MM.1S (cell line): ENCODE measurements at regions not wholly inside any gene's neighbourhood (a gene's known extent, or its start where the extent isn't known, plus 50 kb on each side); places are given as distances from the start of the nearest gene placed in this dataset.

Source experiments
- EZH2phosphoT487 ChIP-seq: fragments of 300-600 bp; sonication (generic); IDR thresholded peaks from 2 replicates; pipeline ENCODE4 v1.6.1; 2018; ENCODE audit warnings: antibody characterized with exemption, low read length
- TF ChIP-seq, protein P1 (sequence below): fragments of 300-600 bp; sonication (generic); IDR thresholded peaks from 2 replicates; pipeline ENCODE4 v1.5.1; 2016; ENCODE audit warnings: antibody characterized with exemption, low read length, mixed read lengths

DNA sequence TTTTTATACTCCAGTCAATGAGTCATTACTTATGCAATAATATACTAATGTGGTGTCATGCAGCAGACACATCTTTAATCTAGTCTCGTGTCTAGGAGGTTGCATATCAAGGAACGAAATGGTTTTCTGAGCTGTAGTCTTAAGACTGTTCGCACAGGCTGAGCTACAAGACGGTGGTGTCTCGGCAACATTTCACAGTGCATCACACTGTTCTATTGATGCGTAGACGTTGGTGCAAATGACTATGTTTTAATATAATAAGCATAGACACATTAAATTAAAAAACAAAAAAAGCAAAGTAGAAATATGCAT is 864.2 kb downstream of the GALR1 start:
- TF ChIP-seq, protein P1, sequence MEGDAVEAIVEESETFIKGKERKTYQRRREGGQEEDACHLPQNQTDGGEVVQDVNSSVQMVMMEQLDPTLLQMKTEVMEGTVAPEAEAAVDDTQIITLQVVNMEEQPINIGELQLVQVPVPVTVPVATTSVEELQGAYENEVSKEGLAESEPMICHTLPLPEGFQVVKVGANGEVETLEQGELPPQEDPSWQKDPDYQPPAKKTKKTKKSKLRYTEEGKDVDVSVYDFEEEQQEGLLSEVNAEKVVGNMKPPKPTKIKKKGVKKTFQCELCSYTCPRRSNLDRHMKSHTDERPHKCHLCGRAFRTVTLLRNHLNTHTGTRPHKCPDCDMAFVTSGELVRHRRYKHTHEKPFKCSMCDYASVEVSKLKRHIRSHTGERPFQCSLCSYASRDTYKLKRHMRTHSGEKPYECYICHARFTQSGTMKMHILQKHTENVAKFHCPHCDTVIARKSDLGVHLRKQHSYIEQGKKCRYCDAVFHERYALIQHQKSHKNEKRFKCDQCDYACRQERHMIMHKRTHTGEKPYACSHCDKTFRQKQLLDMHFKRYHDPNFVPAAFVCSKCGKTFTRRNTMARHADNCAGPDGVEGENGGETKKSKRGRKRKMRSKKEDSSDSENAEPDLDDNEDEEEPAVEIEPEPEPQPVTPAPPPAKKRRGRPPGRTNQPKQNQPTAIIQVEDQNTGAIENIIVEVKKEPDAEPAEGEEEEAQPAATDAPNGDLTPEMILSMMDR: no peak
- TF ChIP-seq EZH2phosphoT487: no peak
